HUES6 (cell line): ENCODE measurements at regions not wholly inside any gene's neighbourhood (a gene's known extent, or its start where the extent isn't known, plus 50 kb on each side); places are given as distances from the start of the nearest gene placed in this dataset.

Experiments
- H3K27ac ChIP-seq: 2 replicates; pipeline ENCODE4 v1.7.0; 2013; ENCODE audit warnings: low read depth, mild to moderate bottlenecking, low read length, inconsistent platforms
- H3K27me3 ChIP-seq: 2 replicates; pipeline ENCODE4 v1.6.1; 2013; ENCODE audit warnings: low read length; ENCODE audit not compliant: control insufficient read depth, insufficient read depth
- H3K36me3 ChIP-seq: 2 replicates; pipeline ENCODE4 v1.6.1; 2013; ENCODE audit warnings: low read length; ENCODE audit not compliant: control insufficient read depth, insufficient read depth
- H3K4me1 ChIP-seq: 2 replicates; pipeline ENCODE4 v1.6.1; 2013; ENCODE audit warnings: low read length; ENCODE audit not compliant: control insufficient read depth, insufficient read depth
- H3K4me3 ChIP-seq: 2 replicates; pipeline ENCODE4 v1.5.1; 2013; ENCODE audit warnings: low read depth, low read length
- H3K9ac ChIP-seq: one replicate; pipeline ENCODE4 v1.6.1; 2013; ENCODE audit warnings: mild to moderate bottlenecking, low read length
- H3K9me3 ChIP-seq: 2 replicates; pipeline ENCODE4 v1.6.1; 2013; ENCODE audit warnings: low read depth, low read length; ENCODE audit not compliant: control insufficient read depth, insufficient read depth

DNA sequence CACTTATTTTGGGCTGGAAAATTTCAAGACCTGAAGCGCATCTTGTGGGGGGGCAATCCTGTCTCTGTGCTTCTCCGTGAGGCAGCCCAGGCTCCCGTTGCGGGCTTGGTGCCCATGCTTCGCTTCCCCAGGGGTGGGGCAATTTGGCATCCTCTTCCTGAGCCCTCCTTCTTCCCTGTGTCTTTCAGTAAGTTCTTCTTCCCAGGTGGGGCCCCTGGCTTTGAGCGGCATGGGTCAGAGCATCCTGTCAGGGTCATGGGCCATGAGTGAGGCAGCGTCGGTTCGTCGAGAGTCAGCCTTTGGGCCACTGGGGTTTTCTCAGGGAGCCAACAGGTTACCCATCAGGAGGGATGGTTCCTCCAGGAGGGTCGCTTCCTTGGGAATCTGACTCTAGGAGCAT, 200.7 kb downstream of the UBE3A start:
- no peak overlapping the region for H3K9ac ChIP-seq
- no peaks in the 10 kb centered on the region for H3K4me1 ChIP-seq
- H3K4me3 ChIP-seq: no peak overlapping the region
- H3K36me3 ChIP-seq: no peaks in the 10 kb centered on the region
- peaks cover 96% of the 10 kb centered on the region for H3K9me3 ChIP-seq
- no peaks in the 10 kb centered on the region for H3K27me3 ChIP-seq
- H3K27ac ChIP-seq: no peak overlapping the region

DNA sequence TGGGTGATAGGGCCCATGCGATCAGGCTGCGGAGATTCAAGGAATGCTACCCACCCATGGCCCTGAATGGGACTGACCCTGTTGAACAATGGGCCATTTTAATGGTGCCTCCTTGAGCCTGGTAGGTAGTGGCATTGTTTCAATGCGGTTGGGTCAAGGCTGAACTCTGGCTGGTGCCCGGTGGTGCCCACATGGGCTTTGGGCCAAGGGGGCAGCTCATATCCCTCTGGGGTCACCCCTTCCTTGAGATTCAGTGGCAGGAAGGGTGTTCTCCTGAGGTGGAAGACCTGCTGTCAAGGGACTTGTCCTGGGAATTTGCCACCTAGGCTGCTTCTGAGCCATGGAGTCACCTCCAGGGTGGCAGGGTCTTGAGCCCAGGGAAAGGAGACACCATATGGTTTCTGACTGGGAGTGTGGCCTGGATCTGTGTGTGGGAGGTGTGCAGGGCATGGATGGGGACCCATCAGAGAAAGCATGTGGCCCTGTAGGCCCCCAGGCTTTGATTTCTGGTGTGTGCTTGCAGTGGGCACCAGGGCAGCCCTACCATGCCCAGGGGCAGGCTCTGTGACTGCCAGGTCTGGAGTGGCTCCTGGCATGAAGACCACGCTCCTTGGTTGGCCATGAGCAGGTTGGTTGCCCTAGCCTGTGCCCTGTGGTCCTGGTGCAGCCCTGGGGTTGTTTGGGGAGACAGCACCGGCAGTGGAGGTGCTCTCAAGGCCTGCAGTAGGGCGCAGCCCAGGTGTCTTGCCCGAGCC, 199.9 kb downstream of the UBE3A start:
- Histone ChIP-seq H3K36me3 (no peaks in the 10 kb centered on the region), H3K9ac (no peak overlapping the region), H3K9me3 (peaks cover 94% of the 10 kb centered on the region), H3K27ac (no peak overlapping the region), H3K27me3 (no peaks in the 10 kb centered on the region), H3K4me3 (no peak overlapping the region), H3K4me1 (no peaks in the 10 kb centered on the region)

DNA sequence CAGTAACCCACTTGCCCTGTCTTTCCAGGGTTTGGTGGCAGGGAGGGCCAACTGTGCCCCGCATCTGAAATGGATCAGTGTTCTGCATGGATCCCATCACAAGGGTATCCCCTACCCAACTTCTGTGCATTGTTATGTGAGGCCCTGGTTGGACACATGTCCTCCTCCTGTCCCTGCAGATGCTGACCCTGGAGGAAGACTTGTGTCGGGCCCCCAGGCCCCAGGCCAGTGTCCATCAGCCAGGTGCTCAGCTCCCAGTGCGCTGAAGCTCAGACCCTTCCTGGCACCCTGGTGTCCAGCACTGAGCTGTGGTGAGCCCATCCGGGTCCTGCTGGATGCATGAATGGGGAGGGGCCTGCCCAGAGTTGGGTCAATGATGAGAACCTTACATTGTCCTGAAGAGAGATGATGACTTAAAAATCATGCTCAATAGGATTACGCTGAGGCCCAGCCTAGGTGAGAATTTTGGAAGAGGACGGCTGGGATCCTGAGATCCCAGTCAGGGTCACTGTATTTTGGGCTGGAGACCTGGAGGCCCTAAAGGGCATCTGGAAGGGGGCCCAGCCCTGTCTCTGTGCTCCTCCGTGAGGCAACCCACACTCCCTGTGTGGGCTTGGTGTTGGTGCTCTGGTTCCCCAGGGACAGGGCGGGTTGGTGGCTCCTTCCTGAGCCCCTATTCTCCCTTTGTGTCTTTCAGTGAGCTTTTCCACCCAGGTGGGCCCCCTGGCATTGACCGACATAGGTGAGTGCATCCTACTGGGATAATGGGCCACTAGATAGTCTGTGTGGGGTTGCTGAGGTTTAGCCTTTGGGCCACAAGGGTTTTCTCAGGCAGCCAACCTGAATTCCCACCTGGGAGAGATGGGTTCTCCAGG, 199.1 kb downstream of the UBE3A start:
- Histone ChIP-seq H3K4me3 (no peak overlapping the region), H3K9ac (no peak overlapping the region), H3K27ac (no peak overlapping the region), H3K4me1 (no peaks in the 10 kb centered on the region), H3K36me3 (no peaks in the 10 kb centered on the region), H3K27me3 (no peaks in the 10 kb centered on the region), H3K9me3 (peaks cover 93% of the 10 kb centered on the region)

GRCh38 chr15:25240461-25241021, 198.3 kb downstream of the UBE3A start:
- Histone ChIP-seq H3K9ac (no peak overlapping the region), H3K4me1 (no peaks in the 10 kb centered on the region), H3K9me3 (peaks cover 93% of the 10 kb centered on the region), H3K27ac (no peak overlapping the region), H3K4me3 (no peak overlapping the region), H3K27me3 (no peaks in the 10 kb centered on the region), H3K36me3 (no peaks in the 10 kb centered on the region)

DNA sequence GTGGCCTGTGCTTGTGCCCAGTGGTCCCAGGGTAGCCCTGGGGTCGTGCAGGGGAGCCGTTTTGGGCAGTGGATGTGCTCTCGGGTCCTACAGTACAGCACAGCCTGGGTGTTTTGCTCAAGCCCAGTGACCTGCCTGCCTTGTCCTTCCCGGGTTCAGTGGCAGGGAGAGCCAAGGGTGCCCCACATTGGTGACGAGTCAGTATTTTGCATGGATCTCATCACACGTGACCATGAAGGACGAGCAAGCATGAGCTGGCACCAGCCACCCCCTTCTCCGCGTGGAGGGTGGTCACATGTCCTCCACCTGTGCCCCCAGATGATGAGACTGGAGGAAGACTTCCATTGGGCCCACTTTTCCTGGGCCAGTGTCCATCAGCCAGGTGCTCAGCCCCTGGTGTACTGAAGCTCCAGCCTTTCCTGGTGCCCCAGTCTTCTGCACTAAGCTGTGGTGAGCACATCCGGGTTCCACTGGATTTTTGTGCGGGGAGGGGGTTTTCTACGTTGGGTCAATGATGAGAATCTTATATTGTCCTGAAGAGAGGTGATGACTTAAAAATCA, 197.5 kb downstream of the UBE3A start:
- no peaks in the 10 kb centered on the region for H3K27me3 ChIP-seq
- no peaks in the 10 kb centered on the region for H3K4me1 ChIP-seq
- H3K27ac ChIP-seq: no peak overlapping the region
- H3K9me3 ChIP-seq: peaks cover 95% of the 10 kb centered on the region
- no peak overlapping the region for H3K9ac ChIP-seq
- H3K36me3 ChIP-seq: no peaks in the 10 kb centered on the region
- no peak overlapping the region for H3K4me3 ChIP-seq

DNA sequence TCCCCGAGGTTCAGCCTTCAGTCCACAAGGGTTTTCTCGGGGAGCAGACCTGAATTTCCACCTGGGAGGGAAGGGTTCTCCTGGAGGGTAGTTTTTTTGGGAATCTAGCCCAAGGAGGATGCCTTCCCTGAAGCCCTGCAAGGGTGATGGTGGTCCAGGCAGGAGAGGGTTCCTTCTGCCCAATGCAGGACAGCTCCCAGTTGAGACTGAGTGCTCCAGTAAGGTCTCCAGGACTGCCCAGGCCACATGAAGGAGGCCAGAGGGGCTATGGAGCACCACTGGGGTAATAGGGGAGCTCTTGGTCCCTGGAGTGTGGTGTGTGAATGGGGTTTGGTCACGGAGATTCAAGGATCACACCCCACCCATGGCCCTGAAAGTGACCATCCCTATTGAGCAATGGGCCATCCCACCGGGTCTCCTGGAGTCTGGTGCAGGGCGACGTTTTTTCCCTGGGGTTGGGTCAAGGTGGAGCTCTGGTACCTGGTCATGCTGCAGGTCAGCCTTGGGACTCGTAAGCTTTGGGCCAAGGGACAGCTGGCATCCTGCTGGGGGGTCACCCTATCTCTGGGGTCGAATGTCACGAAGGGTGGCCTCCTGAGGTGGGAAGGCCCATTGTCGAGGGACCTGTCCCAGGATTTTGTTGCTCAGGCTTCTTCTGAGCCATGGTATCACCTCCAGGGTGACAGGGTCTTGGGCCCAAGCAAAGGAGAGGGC, 196.5 kb downstream of the UBE3A start:
- no peak overlapping the region for H3K4me3 ChIP-seq
- no peak overlapping the region for H3K27ac ChIP-seq
- no peak overlapping the region for H3K9ac ChIP-seq
- no peaks in the 10 kb centered on the region for H3K4me1 ChIP-seq
- no peaks in the 10 kb centered on the region for H3K36me3 ChIP-seq
- H3K27me3 ChIP-seq: no peaks in the 10 kb centered on the region
- H3K9me3 ChIP-seq: peaks cover 94% of the 10 kb centered on the region

GRCh38 chr15:25242957-25243799, 195.6 kb downstream of the UBE3A start:
- H3K4me3 ChIP-seq: no peak overlapping the region
- peaks cover 93% of the 10 kb centered on the region for H3K9me3 ChIP-seq
- H3K9ac ChIP-seq: no peak overlapping the region
- no peaks in the 10 kb centered on the region for H3K36me3 ChIP-seq
- H3K4me1 ChIP-seq: no peaks in the 10 kb centered on the region
- no peaks in the 10 kb centered on the region for H3K27me3 ChIP-seq
- no peak overlapping the region for H3K27ac ChIP-seq

- Histone ChIP-seq H3K9ac (no peak overlapping the region), H3K36me3 (no peaks in the 10 kb centered on the region), H3K4me3 (no peak overlapping the region), H3K27ac (no peak overlapping the region), H3K9me3 (peaks cover 93% of the 10 kb centered on the region), H3K4me1 (no peaks in the 10 kb centered on the region), H3K27me3 (no peaks in the 10 kb centered on the region)
These were observed 195.1 kb downstream of the UBE3A start for GRCh38 chr15:25243800-25244097.

DNA sequence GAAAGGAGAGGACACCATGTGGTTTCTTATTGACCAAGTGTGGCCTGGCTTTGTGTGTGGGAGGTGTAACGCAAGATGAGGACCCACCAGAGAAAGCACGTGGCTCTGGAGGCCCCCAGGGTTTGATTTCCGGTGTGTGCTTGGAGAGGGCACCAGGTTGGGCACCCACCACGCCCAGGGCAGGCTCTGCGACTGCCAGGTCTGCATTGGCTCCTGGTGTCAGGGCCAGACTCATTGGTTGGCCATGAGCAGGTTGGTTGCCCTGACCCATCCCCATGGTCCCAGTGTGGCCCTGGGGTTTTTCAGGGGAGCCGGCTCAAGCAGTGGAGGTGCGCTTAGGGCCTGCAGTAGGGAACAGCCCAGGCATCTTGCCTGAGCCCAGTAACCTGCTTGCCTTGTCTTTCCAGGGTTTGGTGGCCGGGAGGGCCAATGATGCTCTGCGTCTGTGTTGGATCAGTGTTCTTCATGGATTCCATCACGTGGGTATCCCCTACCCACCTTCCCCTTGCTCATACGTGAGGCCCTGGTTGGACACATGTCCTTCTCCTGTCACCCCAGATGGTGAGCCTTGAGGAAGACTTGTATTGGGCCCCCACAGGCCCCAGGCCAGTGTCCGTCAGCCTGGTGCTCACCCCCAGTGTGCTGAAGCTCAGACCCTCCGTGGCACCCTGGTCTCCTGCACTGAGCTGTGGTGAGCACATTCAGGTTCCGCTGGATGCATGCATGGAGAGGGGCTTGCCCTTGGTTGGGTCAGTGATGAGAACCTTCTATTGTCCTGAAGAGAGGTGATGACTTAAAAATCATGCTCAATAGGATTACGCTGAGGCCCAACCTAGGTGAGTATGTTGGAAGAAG, 193.9 kb downstream of the UBE3A start:
- no peak overlapping the region for H3K9ac ChIP-seq
- no peak overlapping the region for H3K27ac ChIP-seq

More for the DNA sequence above, 193.9 kb downstream of the UBE3A start:
- Histone ChIP-seq H3K4me3 (no peak overlapping the region), H3K36me3 (no peaks in the 10 kb centered on the region), H3K4me1 (no peaks in the 10 kb centered on the region), H3K27me3 (no peaks in the 10 kb centered on the region), H3K9me3 (peaks cover 93% of the 10 kb centered on the region)
